Caco-2 (cell line): ENCODE measurements at regions not wholly inside any gene's neighbourhood (a gene's known extent, or its start where the extent isn't known, plus 50 kb on each side); places are given as distances from the start of the nearest gene placed in this dataset.

Source experiments
- BruUV-seq: library from RNA; stranded (reverse); fragments of 400-500 nt; replicated peaks from 2 replicates; lab custom pipeline; 2021; lab: Mats Ljungman, UMichigan
- CTCF ChIA-PET: fragments of 300-600 bp; sonication (Branson Sonifier 250); formaldehyde crosslinking; loops from one replicate; lab custom pipeline; 2022; ENCODE audit warnings: antibody characterized with exemption; lab: Charles Lee
- POLR2A ChIA-PET: fragments of 300-600 bp; sonication (Branson Sonifier 250); formaldehyde crosslinking; loops from one replicate; lab custom pipeline; 2022; ENCODE audit warnings: antibody characterized with exemption; lab: Charles Lee
- DNase-seq, 2 experiments: peaks; one replicate each; pipeline versions ENCODE4 v3.0.0 to v3.0.0-alpha.2; 2020 to 2022
- H3K27me3 ChIP-seq: replicated peaks from 2 replicates; pipeline ENCODE4 v1.6.0; 2011; ENCODE audit warnings: low read length; ENCODE audit not compliant: control insufficient read depth, insufficient read depth
- H3K36me3 ChIP-seq: 2 replicates; pipeline ENCODE4 v1.5.1; 2011; ENCODE audit warnings: low read length; ENCODE audit not compliant: control insufficient read depth, insufficient read depth
- H3K4me1 ChIP-seq: fragments of 250-450 bp; sonication (Bioruptor Pico); 2 replicates; pipeline ENCODE4 v1.5.1; 2020; ENCODE audit warnings: mild to moderate bottlenecking
- H3K4me3 ChIP-seq: 2 replicates; pipeline ENCODE4 v1.5.1; 2011; ENCODE audit warnings: low read depth, mild to moderate bottlenecking, control low read depth, low read length
- H3K9me3 ChIP-seq: fragments of 250-450 bp; sonication (Bioruptor Pico); 2 replicates; pipeline ENCODE4 v1.5.1; 2020; ENCODE audit warnings: mild to moderate bottlenecking, moderate library complexity
- H3K27ac Mint-ChIP-seq: one replicate; pipeline ENCODE4 v1.8.0; 2022; ENCODE audit warnings: mixed read lengths; ENCODE audit not compliant: unreplicated experiment
- H3K27me3 Mint-ChIP-seq: one replicate; pipeline ENCODE4 v1.8.0; 2022; ENCODE audit warnings: mixed read lengths; ENCODE audit not compliant: insufficient read depth, unreplicated experiment
- H3K36me3 Mint-ChIP-seq: one replicate; pipeline ENCODE4 v1.8.0; 2022; ENCODE audit warnings: mild to moderate bottlenecking, mixed read lengths; ENCODE audit not compliant: insufficient read depth, unreplicated experiment
- H3K4me1 Mint-ChIP-seq: one replicate; pipeline ENCODE4 v1.8.0; 2022; ENCODE audit warnings: low read depth, mixed read lengths; ENCODE audit not compliant: unreplicated experiment
- H3K4me3 Mint-ChIP-seq: one replicate; pipeline ENCODE4 v1.8.0; 2022; ENCODE audit warnings: mild to moderate bottlenecking, moderate library complexity, mixed read lengths; ENCODE audit not compliant: unreplicated experiment
- H3K9me3 Mint-ChIP-seq: one replicate; pipeline ENCODE4 v1.8.0; 2022; ENCODE audit warnings: mixed read lengths; ENCODE audit not compliant: unreplicated experiment
- intact Hi-C: fragments of 100-400 bp; cut with micrococcal nuclease; formaldehyde crosslinking; loops from one replicate; pipeline ENCODE4 v1.10.0; 2022; ENCODE audit not compliant: unreplicated experiment
- TF ChIP-seq, protein P1 (sequence below), 2 experiments: fragments of 200-600 bp in 1 of 2; IDR thresholded peaks; 1 replicate in 1 of 2; 2 replicates in 1 of 2; pipeline versions ENCODE4 v1.5.1 to v1.8.0; 2011 to 2022; ENCODE audit warnings: antibody characterized with exemption in 1 of 2, control low read depth in 1 of 2, inconsistent platforms in 1 of 2, low read depth in 1 of 2, low read length in 1 of 2, mild to moderate bottlenecking in 1 of 2, moderate library complexity in 1 of 2; ENCODE audit not compliant: insufficient read depth in 1 of 2, severe bottlenecking in 1 of 2, unreplicated experiment in 1 of 2

DNA sequence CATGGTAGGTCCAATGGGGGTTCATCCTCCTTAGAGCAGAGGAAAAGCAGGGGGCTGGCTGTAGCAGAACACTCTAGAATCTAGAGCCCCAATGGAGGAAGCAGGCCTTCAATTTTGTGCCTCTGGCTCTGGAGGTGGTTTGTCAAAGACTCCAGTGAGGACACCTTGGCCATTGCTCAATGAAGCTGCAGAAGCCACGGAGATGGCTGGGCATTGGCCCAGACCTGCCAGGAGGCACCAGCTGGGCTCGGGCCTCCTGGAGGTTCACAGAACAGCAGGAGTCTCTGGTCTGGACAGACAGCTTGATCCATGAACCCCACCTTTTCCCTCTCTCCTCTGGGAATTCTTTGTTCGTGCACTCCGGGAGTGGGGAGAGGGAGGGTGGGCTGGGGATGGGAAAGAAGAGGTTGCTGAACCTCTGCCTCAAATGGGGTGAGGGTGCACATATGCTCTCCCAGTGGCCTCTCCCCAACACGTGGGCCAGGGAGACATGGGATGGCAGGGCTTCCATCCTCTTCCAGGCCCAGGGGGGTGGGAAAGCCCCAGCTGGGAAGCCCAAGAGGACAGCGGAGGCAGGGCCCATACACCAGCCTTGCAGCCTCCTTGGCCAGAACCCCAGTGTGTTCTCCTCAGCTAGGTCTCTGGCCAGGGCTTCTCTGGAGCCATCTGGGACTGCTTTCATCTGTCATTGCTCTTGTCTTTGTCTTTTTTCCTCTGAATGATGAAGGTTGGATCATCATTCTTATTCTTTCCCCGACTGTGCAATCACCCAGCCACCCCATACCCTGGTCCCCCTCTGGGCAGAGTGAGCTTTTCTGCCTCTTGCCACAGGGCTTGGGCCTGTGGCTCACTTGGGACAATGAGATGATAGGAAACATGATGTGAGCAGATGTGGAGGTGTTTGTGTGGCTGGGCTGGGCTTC is 1019.4 kb downstream of the BRD1 start:
- H3K4me1 ChIP-seq, result no peaks in the 10 kb centered on the region
- TF ChIP-seq, protein P1, sequence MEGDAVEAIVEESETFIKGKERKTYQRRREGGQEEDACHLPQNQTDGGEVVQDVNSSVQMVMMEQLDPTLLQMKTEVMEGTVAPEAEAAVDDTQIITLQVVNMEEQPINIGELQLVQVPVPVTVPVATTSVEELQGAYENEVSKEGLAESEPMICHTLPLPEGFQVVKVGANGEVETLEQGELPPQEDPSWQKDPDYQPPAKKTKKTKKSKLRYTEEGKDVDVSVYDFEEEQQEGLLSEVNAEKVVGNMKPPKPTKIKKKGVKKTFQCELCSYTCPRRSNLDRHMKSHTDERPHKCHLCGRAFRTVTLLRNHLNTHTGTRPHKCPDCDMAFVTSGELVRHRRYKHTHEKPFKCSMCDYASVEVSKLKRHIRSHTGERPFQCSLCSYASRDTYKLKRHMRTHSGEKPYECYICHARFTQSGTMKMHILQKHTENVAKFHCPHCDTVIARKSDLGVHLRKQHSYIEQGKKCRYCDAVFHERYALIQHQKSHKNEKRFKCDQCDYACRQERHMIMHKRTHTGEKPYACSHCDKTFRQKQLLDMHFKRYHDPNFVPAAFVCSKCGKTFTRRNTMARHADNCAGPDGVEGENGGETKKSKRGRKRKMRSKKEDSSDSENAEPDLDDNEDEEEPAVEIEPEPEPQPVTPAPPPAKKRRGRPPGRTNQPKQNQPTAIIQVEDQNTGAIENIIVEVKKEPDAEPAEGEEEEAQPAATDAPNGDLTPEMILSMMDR (IDR thresholded peaks at IDR 0.05; ENCODE audit: insufficient read depth in 1 of 2, low read depth in 1 of 2, low read length in 1 of 2, severe bottlenecking in 1 of 2, unreplicated experiment in 1 of 2), result no peak
- Mint-ChIP-seq H3K27me3 (peaks cover 6% of the 10 kb centered on the region), H3K27ac (no peak overlapping the region), H3K4me3 (no peak overlapping the region), H3K9me3 (no peaks in the 10 kb centered on the region), H3K4me1 (no peaks in the 10 kb centered on the region), H3K36me3 (peaks cover 5% of the 10 kb centered on the region)
- ChIA-PET POLR2A (no interaction called here), CTCF (no interaction called here)
- H3K9me3 ChIP-seq, result no peaks in the 10 kb centered on the region
- no peaks in the 10 kb centered on the region for H3K27me3 ChIP-seq
- H3K4me3 ChIP-seq, result no peak overlapping the region
- DNase-seq, result no peak
- BruUV-seq, result no TSS peak
- H3K36me3 ChIP-seq, result no peaks in the 10 kb centered on the region
- intact Hi-C loops, result no loop called here

DNA sequence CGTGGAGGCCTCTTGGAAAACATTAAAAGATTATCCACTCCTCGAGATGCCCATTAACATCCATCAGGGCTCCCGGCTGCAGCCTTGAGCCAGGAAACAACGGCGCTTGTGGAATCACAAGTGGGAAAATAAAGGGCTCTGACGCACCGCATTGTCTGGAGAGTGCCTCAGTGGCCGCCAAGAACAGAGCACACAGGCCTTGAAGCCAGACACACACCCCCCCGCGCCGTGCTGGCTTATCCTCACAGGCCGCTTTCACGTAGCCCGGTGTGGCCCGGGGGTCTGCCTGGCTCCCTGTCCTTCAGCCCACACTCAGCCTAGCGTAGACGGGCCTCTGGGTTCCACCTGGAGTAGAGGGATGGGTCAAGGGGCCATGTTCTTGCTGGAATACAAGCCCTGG is 1020.5 kb downstream of the BRD1 start:
- ChIA-PET POLR2A (no interaction called here), CTCF (no interaction called here)
- BruUV-seq, result no TSS peak
- Mint-ChIP-seq H3K27ac (no peak overlapping the region), H3K4me1 (no peaks in the 10 kb centered on the region), H3K9me3 (no peaks in the 10 kb centered on the region), H3K36me3 (peaks cover 5% of the 10 kb centered on the region), H3K4me3 (no peak overlapping the region), H3K27me3 (peaks cover 6% of the 10 kb centered on the region)
- Histone ChIP-seq H3K36me3 (no peaks in the 10 kb centered on the region), H3K27me3 (no peaks in the 10 kb centered on the region), H3K4me3 (no peak overlapping the region), H3K9me3 (no peaks in the 10 kb centered on the region), H3K4me1 (no peaks in the 10 kb centered on the region)
- DNase-seq, result no peak
- intact Hi-C loops, result no loop called here
- TF ChIP-seq, protein P1 (IDR thresholded peaks at IDR 0.05; ENCODE audit: insufficient read depth in 1 of 2, low read depth in 1 of 2, low read length in 1 of 2, severe bottlenecking in 1 of 2, unreplicated experiment in 1 of 2), result no peak

DNA sequence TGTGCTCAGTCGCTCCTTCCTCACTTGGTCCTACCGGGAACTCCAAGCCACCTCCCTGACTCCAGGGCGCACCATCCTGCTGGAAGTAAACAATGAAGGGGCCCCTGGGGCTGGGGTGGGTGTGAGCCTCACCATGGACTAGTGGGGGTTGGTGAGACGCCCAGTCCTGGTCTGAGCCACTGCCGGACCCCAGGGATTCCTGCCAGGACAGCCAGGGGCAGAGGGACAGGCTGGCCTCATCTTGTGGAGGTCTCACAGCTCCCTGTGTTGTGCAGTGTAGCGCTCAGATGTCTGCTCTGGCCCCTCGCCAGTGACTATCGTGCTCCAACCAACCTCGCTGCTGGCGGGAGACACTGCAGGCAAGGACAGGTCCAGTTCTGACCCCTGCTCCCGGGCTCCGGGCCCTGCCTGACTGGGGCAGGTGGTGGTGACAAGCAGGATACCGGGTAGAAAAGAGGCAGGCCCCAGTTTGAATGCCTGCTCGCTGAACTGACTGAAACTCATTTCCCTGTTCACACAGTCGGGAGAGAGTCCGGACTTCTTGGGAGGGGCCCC is 1021.4 kb downstream of the BRD1 start:
- intact Hi-C loops, result no loop called here
- ChIA-PET CTCF (no interaction called here), POLR2A (no interaction called here)
- Mint-ChIP-seq H3K4me1 (no peaks in the 10 kb centered on the region), H3K27ac (no peak overlapping the region), H3K9me3 (no peaks in the 10 kb centered on the region), H3K27me3 (peaks cover 5% of the 10 kb centered on the region), H3K36me3 (peaks cover 5% of the 10 kb centered on the region), H3K4me3 (no peak overlapping the region)
- no peaks in the 10 kb centered on the region for H3K4me1 ChIP-seq
- H3K27me3 ChIP-seq, result no peaks in the 10 kb centered on the region
- no peaks in the 10 kb centered on the region for H3K36me3 ChIP-seq
- H3K9me3 ChIP-seq, result no peaks in the 10 kb centered on the region
- H3K4me3 ChIP-seq, result no peak overlapping the region
- BruUV-seq, result no TSS peak
- TF ChIP-seq, protein P1 (IDR thresholded peaks at IDR 0.05; ENCODE audit: insufficient read depth in 1 of 2, low read depth in 1 of 2, low read length in 1 of 2, severe bottlenecking in 1 of 2, unreplicated experiment in 1 of 2), result no peak
- DNase-seq, result no peak
